ENCODE measurements at regions not wholly inside any gene's neighbourhood (a gene's known extent, or its start where the extent isn't known, plus 50 kb on each side); places are given as distances from the start of the nearest gene placed in this dataset.

DNA sequence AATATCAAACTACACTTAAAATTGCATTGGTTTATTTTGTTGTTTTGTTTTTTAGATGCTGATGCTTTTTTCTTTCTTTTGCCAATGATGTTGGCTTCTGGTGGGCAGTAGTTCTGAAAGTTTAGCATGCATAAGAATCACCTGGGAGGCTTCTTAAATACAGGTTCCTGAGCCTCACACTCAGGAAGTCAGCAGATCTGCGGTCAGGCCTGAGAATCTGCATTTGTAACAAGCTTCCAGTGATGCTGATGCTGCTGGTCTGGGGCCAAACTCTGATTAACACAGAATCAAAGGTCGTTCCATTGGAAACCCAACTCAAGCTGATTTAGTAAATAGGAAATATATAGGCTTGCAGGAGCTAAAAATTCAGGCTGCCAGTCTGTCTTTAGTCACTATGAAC, 412.9 kb upstream of the SPTLC3 start:
- Histone ChIP-seq H3K4me3 (ENCODE audit: low read depth in 1 of 2, low read length in 2 of 2) (no peak overlapping the region), H3K9me3 (ENCODE audit: control insufficient read depth in 2 of 2, insufficient read depth in 1 of 2, low read depth in 1 of 2, low read length in 1 of 2) (no peaks in the 10 kb centered on the region), H3K4me1 (ENCODE audit: control insufficient read depth in 2 of 2, insufficient read depth in 2 of 2, low read length in 1 of 2) (no peaks in the 10 kb centered on the region), H3K27ac (ENCODE audit: low read depth in 2 of 2, low read length in 1 of 2) (no peak overlapping the region), H3K27me3 (ENCODE audit: control insufficient read depth in 1 of 2, insufficient read depth in 2 of 2, low read length in 2 of 2) (no peaks in the 10 kb centered on the region), H3K36me3 (ENCODE audit: control insufficient read depth in 2 of 2, insufficient read depth in 2 of 2, low read length in 1 of 2) (no peaks in the 10 kb centered on the region)
- 69 to 72% methylated on average over 2 of the region's 2 CpGs for WGBS, 2 donors

DNA sequence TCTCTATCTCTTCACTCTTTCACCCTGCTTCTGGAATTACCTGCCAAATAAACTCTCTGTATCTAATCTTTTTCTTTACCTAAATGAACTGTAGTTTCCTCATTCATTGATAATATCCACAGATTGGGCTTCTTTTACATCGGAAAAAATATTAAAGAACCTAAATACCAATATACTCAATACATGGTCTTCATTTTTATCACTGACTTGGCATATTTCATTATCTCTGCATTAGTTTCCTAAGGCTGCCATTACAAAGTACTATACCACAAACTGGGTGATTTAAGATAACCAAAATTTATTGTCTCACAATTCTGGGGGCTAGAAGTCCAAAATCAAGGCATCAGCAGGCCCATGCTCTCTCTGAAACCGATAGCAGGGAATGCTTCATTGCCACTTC, 411.9 kb upstream of the SPTLC3 start:
- Histone ChIP-seq H3K9me3 (ENCODE audit: control insufficient read depth in 2 of 2, insufficient read depth in 1 of 2, low read depth in 1 of 2, low read length in 1 of 2) (no peaks in the 10 kb centered on the region), H3K4me3 (ENCODE audit: low read depth in 1 of 2, low read length in 2 of 2) (no peak overlapping the region), H3K36me3 (ENCODE audit: control insufficient read depth in 2 of 2, insufficient read depth in 2 of 2, low read length in 1 of 2) (no peaks in the 10 kb centered on the region), H3K27ac (ENCODE audit: low read depth in 2 of 2, low read length in 1 of 2) (no peak overlapping the region), H3K4me1 (ENCODE audit: control insufficient read depth in 2 of 2, insufficient read depth in 2 of 2, low read length in 1 of 2) (no peaks in the 10 kb centered on the region), H3K27me3 (ENCODE audit: control insufficient read depth in 1 of 2, insufficient read depth in 2 of 2, low read length in 2 of 2) (no peaks in the 10 kb centered on the region)
- WGBS, 2 donors: 66 to 75% methylated on average over 2 of the region's 2 CpGs

DNA sequence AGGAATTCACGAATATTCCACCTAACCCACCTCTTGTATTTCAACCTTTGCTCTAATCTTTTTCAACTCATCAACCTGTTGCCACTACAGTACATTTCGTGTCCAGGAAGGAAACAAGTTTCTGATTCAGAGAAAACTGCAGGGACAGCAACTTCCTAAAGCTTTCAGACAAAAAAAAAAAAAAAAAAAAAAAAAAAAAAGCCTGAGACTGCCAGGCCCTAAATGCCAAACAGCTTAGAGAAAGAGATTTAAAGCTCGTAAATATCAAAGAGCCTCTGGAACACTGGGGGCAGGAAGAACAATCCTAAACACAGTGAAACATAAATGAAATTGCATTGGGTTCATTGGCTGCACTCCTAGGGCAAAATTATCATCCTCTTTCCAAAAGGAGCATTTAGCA, 411.2 kb upstream of the SPTLC3 start:
- H3K4me3 ChIP-seq (ENCODE audit: low read depth in 1 of 2, low read length in 2 of 2): no peak overlapping the region
- H3K4me1 ChIP-seq (ENCODE audit: control insufficient read depth in 2 of 2, insufficient read depth in 2 of 2, low read length in 1 of 2): no peaks in the 10 kb centered on the region
- no peaks in the 10 kb centered on the region for H3K27me3 ChIP-seq (ENCODE audit: control insufficient read depth in 1 of 2, insufficient read depth in 2 of 2, low read length in 2 of 2)
- no peaks in the 10 kb centered on the region for H3K9me3 ChIP-seq (ENCODE audit: control insufficient read depth in 2 of 2, insufficient read depth in 1 of 2, low read depth in 1 of 2, low read length in 1 of 2)
- WGBS, 2 donors: 29 to 36% methylated on average over 3 of the region's 3 CpGs
- H3K27ac ChIP-seq (ENCODE audit: low read depth in 2 of 2, low read length in 1 of 2): no peak overlapping the region
- H3K36me3 ChIP-seq (ENCODE audit: control insufficient read depth in 2 of 2, insufficient read depth in 2 of 2, low read length in 1 of 2): no peaks in the 10 kb centered on the region

DNA sequence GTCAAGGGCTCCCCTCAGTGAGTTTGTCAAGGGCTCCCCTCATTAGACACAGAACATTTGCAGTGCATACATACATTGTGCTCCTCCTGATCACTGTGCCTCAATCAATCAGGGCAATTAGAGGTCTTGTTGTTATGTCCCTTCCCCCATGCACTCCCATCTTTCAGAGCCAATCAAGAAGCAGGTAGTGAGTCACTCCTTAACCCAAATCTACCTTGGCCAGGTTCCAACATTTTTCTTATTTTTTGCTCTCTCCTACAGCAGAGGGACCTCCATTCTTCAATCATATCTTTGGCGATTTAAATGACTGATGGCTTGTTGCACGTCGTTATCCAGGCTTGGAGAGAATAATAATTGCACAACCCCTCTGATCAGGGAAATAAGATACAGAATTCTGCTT, 409.9 kb upstream of the SPTLC3 start:
- Histone ChIP-seq H3K27me3 (ENCODE audit: control insufficient read depth in 1 of 2, insufficient read depth in 2 of 2, low read length in 2 of 2) (no peaks in the 10 kb centered on the region), H3K9me3 (ENCODE audit: control insufficient read depth in 2 of 2, insufficient read depth in 1 of 2, low read depth in 1 of 2, low read length in 1 of 2) (no peaks in the 10 kb centered on the region), H3K27ac (ENCODE audit: low read depth in 2 of 2, low read length in 1 of 2) (no peak overlapping the region), H3K4me1 (ENCODE audit: control insufficient read depth in 2 of 2, insufficient read depth in 2 of 2, low read length in 1 of 2) (no peaks in the 10 kb centered on the region), H3K4me3 (ENCODE audit: low read depth in 1 of 2, low read length in 2 of 2) (no peak overlapping the region), H3K36me3 (ENCODE audit: control insufficient read depth in 2 of 2, insufficient read depth in 2 of 2, low read length in 1 of 2) (no peaks in the 10 kb centered on the region)
- WGBS, 2 donors: 41 to 49% methylated on average over 3 of the region's 3 CpGs

DNA sequence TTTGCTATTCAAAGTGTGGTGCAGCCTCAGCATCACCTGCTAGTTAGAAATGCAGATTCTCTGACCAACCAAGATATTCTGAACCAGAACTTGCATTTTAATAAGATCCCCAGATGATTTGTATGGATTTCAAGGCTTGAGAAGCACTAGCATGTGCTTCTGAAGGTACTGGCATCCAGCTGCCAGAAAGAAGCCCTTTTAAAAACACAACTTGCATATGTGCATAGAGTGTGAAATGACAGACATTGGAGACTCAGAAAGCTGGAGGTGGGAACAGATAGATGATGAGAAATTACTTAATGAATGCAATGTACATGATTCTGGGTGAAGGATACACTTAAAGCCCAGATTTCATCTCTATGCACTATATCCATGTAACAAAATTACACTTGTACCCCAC, 409.3 kb upstream of the SPTLC3 start:
- no peak overlapping the region for H3K27ac ChIP-seq (ENCODE audit: low read depth in 2 of 2, low read length in 1 of 2)
- H3K4me1 ChIP-seq (ENCODE audit: control insufficient read depth in 2 of 2, insufficient read depth in 2 of 2, low read length in 1 of 2): no peaks in the 10 kb centered on the region
- no peak overlapping the region for H3K4me3 ChIP-seq (ENCODE audit: low read depth in 1 of 2, low read length in 2 of 2)
- no peaks in the 10 kb centered on the region for H3K9me3 ChIP-seq (ENCODE audit: control insufficient read depth in 2 of 2, insufficient read depth in 1 of 2, low read depth in 1 of 2, low read length in 1 of 2)
- H3K36me3 ChIP-seq (ENCODE audit: control insufficient read depth in 2 of 2, insufficient read depth in 2 of 2, low read length in 1 of 2): no peaks in the 10 kb centered on the region
- H3K27me3 ChIP-seq (ENCODE audit: control insufficient read depth in 1 of 2, insufficient read depth in 2 of 2, low read length in 2 of 2): no peaks in the 10 kb centered on the region

DNA sequence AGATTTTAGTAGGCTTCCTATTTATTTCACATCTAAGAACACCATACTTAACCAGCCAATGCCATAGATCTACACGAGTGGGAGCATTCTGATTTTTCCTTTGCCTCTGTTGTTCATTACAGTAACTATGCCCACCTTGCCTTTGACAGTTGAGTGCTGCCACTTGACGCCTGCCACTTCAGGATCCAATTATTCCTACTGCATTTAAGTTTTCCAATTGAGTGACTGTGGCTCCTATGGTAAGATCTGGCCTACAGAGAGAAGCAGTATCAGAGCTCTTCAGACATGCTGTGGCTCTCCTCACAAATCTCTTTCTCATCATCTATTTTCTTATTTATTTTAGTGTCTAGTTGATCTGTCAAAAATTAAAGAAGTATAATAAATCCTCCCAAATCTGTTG, 403.0 kb upstream of the SPTLC3 start:
- Histone ChIP-seq H3K36me3 (ENCODE audit: control insufficient read depth in 2 of 2, insufficient read depth in 2 of 2, low read length in 1 of 2) (no peaks in the 10 kb centered on the region), H3K4me3 (ENCODE audit: low read depth in 1 of 2, low read length in 2 of 2) (no peak overlapping the region), H3K4me1 (ENCODE audit: control insufficient read depth in 2 of 2, insufficient read depth in 2 of 2, low read length in 1 of 2) (no peaks in the 10 kb centered on the region), H3K27me3 (ENCODE audit: control insufficient read depth in 1 of 2, insufficient read depth in 2 of 2, low read length in 2 of 2) (no peaks in the 10 kb centered on the region), H3K27ac (ENCODE audit: low read depth in 2 of 2, low read length in 1 of 2) (no peak overlapping the region), H3K9me3 (ENCODE audit: control insufficient read depth in 2 of 2, insufficient read depth in 1 of 2, low read depth in 1 of 2, low read length in 1 of 2) (no peaks in the 10 kb centered on the region)
- 81 to 84% methylated on average over 2 of the region's 2 CpGs for WGBS, 2 donors

DNA sequence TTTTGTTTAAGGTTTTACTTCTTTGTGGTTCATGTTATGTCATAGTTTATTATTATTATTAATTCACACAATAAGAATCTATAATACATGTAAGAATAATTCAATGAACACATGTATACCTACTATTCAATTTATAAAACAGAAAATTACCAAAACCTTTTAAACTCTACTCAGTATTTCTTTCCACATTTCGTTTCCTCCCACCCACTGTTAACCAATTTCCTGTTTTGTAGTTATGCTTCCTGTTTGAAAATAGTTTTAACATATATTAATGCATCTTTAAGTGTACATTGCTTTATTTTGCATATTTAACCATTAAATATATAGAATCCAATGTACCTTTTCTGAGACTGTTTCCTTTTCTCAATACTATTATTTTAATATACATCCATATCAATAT, 397.9 kb upstream of the SPTLC3 start:
- WGBS, 2 donors: 33 to 42% methylated on average over 1 of the region's 1 CpG
- no peaks in the 10 kb centered on the region for H3K4me1 ChIP-seq (ENCODE audit: control insufficient read depth in 2 of 2, insufficient read depth in 2 of 2, low read length in 1 of 2)
- H3K4me3 ChIP-seq (ENCODE audit: low read depth in 1 of 2, low read length in 2 of 2): no peak overlapping the region
- no peak overlapping the region for H3K27ac ChIP-seq (ENCODE audit: low read depth in 2 of 2, low read length in 1 of 2)
- H3K27me3 ChIP-seq (ENCODE audit: control insufficient read depth in 1 of 2, insufficient read depth in 2 of 2, low read length in 2 of 2): no peaks in the 10 kb centered on the region
- no peaks in the 10 kb centered on the region for H3K36me3 ChIP-seq (ENCODE audit: control insufficient read depth in 2 of 2, insufficient read depth in 2 of 2, low read length in 1 of 2)
- no peaks in the 10 kb centered on the region for H3K9me3 ChIP-seq (ENCODE audit: control insufficient read depth in 2 of 2, insufficient read depth in 1 of 2, low read depth in 1 of 2, low read length in 1 of 2)

DNA sequence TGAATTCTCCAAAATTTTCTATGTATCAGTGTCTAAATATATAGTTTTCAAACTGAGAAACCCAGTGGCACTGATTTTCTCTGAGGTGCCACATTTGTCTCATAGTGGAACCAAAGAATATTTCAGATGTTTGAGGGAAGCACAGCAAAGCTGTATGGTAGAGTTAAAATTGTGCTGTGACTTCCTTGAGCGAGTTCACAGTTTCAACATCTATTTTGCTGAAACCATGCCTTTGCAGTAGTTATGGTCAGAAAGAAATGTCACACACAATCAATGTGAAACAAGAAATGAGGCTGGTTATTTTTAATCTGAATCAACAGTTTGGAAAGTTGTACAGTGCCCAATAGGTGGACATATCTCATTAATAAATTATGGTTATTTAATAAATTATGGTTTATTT, 394.0 kb upstream of the SPTLC3 start:
- Histone ChIP-seq H3K27me3 (ENCODE audit: control insufficient read depth in 1 of 2, insufficient read depth in 2 of 2, low read length in 2 of 2) (no peaks in the 10 kb centered on the region), H3K4me1 (ENCODE audit: control insufficient read depth in 2 of 2, insufficient read depth in 2 of 2, low read length in 1 of 2) (no peaks in the 10 kb centered on the region), H3K9me3 (ENCODE audit: control insufficient read depth in 2 of 2, insufficient read depth in 1 of 2, low read depth in 1 of 2, low read length in 1 of 2) (no peaks in the 10 kb centered on the region), H3K36me3 (ENCODE audit: control insufficient read depth in 2 of 2, insufficient read depth in 2 of 2, low read length in 1 of 2) (no peaks in the 10 kb centered on the region), H3K27ac (ENCODE audit: low read depth in 2 of 2, low read length in 1 of 2) (no peak overlapping the region), H3K4me3 (ENCODE audit: low read depth in 1 of 2, low read length in 2 of 2) (no peak overlapping the region)
- WGBS, 2 donors: 84 to 86% methylated on average over 1 of the region's 1 CpG

DNA sequence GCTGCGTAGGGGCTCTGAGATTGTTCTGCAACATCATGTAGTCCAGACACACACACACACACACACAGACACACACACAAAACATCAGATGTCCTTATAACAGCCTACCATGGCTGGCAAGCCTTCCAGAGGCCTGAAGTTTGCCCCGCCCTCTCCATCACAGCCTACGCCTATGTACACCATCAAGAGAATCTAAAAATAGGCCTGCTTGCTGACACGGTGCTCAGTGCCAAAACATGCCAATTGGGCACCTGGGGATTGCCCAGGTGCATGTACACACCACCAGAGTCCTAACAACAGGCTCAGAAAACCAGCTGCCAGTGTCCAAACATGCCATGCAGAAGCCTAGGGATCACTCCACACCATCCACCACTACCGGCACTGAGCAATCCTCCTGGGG, 391.7 kb upstream of the SPTLC3 start:
- Histone ChIP-seq H3K27ac (ENCODE audit: low read depth in 2 of 2, low read length in 1 of 2) (no peak overlapping the region), H3K27me3 (ENCODE audit: control insufficient read depth in 1 of 2, insufficient read depth in 2 of 2, low read length in 2 of 2) (no peaks in the 10 kb centered on the region), H3K4me3 (ENCODE audit: low read depth in 1 of 2, low read length in 2 of 2) (no peak overlapping the region), H3K4me1 (ENCODE audit: control insufficient read depth in 2 of 2, insufficient read depth in 2 of 2, low read length in 1 of 2) (no peaks in the 10 kb centered on the region), H3K36me3 (ENCODE audit: control insufficient read depth in 2 of 2, insufficient read depth in 2 of 2, low read length in 1 of 2) (no peaks in the 10 kb centered on the region), H3K9me3 (ENCODE audit: control insufficient read depth in 2 of 2, insufficient read depth in 1 of 2, low read depth in 1 of 2, low read length in 1 of 2) (no peaks in the 10 kb centered on the region)
- WGBS, 2 donors: 61 to 70% methylated on average over 5 of the region's 5 CpGs

DNA sequence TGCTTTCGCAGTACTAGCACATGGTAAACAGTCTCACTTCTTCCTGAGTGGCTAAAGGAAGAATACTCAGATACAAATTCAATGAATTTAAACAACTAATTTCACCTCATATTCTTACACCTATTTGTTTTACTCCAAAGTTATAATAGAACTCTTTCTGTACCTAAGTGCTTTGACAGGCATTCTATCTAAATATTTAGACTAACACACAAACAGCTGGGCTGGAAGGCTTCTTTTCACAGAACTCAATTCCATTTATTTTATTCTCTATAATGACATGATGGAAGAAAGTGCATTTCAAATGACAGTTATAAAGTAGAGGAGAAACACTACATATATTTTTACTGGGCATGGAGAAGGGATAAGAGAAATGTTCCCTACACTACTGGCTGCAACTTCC, 384.9 kb upstream of the SPTLC3 start:
- WGBS, 2 donors: 83 to 85% methylated on average over 1 of the region's 1 CpG
- no peaks in the 10 kb centered on the region for H3K9me3 ChIP-seq (ENCODE audit: control insufficient read depth in 2 of 2, insufficient read depth in 1 of 2, low read depth in 1 of 2, low read length in 1 of 2)
- no peaks in the 10 kb centered on the region for H3K27me3 ChIP-seq (ENCODE audit: control insufficient read depth in 1 of 2, insufficient read depth in 2 of 2, low read length in 2 of 2)
- no peak overlapping the region for H3K27ac ChIP-seq (ENCODE audit: low read depth in 2 of 2, low read length in 1 of 2)
- no peaks in the 10 kb centered on the region for H3K4me1 ChIP-seq (ENCODE audit: control insufficient read depth in 2 of 2, insufficient read depth in 2 of 2, low read length in 1 of 2)
- no peak overlapping the region for H3K4me3 ChIP-seq (ENCODE audit: low read depth in 1 of 2, low read length in 2 of 2)
- no peaks in the 10 kb centered on the region for H3K36me3 ChIP-seq (ENCODE audit: control insufficient read depth in 2 of 2, insufficient read depth in 2 of 2, low read length in 1 of 2)

All from esophagus (tissue), 2 donors.